DND-41 (cell line): ENCODE measurements at regions not wholly inside any gene's neighbourhood (a gene's known extent, or its start where the extent isn't known, plus 50 kb on each side); places are given as distances from the start of the nearest gene placed in this dataset.

Experiments used
- ATAC-seq: fragments of 200-7000 bp; cut with Tn5 transposase; 3 replicates; pipeline ENCODE4 v1.9.1; 2021; ENCODE audit warnings: low read depth; ENCODE audit not compliant: insufficient read depth
- DNase-seq: peaks from one replicate; pipeline ENCODE4 v3.0.0-alpha.2; 2020
- H2AFZ ChIP-seq: 2 replicates; pipeline ENCODE4 v1.6.0; 2012; ENCODE audit warnings: low read depth, low read length
- H3K27ac ChIP-seq: 2 replicates; pipeline ENCODE4 v1.5.1; 2012; ENCODE audit warnings: low read length, inconsistent platforms
- H3K27me3 ChIP-seq: fragments of 200-600 bp; sonication (generic); 2 replicates; pipeline ENCODE4 v1.6.0; 2012; ENCODE audit warnings: low read length, mild to moderate bottlenecking, inconsistent platforms; ENCODE audit not compliant: insufficient read depth, poor library complexity
- H3K36me3 ChIP-seq: 2 replicates; pipeline ENCODE4 v1.5.1; 2012; ENCODE audit warnings: low read length, inconsistent platforms; ENCODE audit not compliant: insufficient read depth
- H3K4me1 ChIP-seq: 2 replicates; pipeline ENCODE4 v1.5.1; 2012; ENCODE audit warnings: mild to moderate bottlenecking, low read length; ENCODE audit not compliant: insufficient read depth
- H3K4me2 ChIP-seq: 2 replicates; pipeline ENCODE4 v1.6.0; 2012; ENCODE audit warnings: mild to moderate bottlenecking, moderate library complexity, low read length, inconsistent platforms; ENCODE audit not compliant: insufficient read depth
- H3K4me3 ChIP-seq, 2 experiments: fragments of 200-600 bp in 1 of 2; shearing (Covaris generic) in 1 of 2; 2 replicates each; pipeline ENCODE4 v1.5.1; 2012 to 2016; ENCODE audit warnings: inconsistent platforms in 2 of 2, low read length in 2 of 2, mild to moderate bottlenecking in 2 of 2, low read depth in 1 of 2, moderate library complexity in 1 of 2
- H3K79me2 ChIP-seq: 2 replicates; pipeline ENCODE4 v1.6.0; 2012; ENCODE audit warnings: low read length, inconsistent platforms; ENCODE audit not compliant: insufficient read depth
- H3K9ac ChIP-seq: 2 replicates; pipeline ENCODE4 v1.6.0; 2012; ENCODE audit warnings: low read depth, mild to moderate bottlenecking, inconsistent platforms, low read length, moderate library complexity
- H3K9me3 ChIP-seq: 2 replicates; pipeline ENCODE4 v1.5.1; 2012; ENCODE audit warnings: low read length, moderate library complexity, mild to moderate bottlenecking, inconsistent platforms; ENCODE audit not compliant: insufficient read depth, severe bottlenecking
- H4K20me1 ChIP-seq: 2 replicates; pipeline ENCODE4 v1.6.0; 2012; ENCODE audit warnings: low read length; ENCODE audit not compliant: insufficient read depth
- EZH2 ChIP-seq: IDR thresholded peaks from 3 replicates; pipeline ENCODE4 v1.6.1; 2012; ENCODE audit warnings: borderline replicate concordance, low read depth, mild to moderate bottlenecking, moderate library complexity, low read length, inconsistent platforms; ENCODE audit not compliant: severe bottlenecking
- TF ChIP-seq, protein P1 (sequence below): IDR thresholded peaks from 2 replicates; pipeline ENCODE4 v1.5.1; 2012; ENCODE audit warnings: borderline replicate concordance, low read length, moderate library complexity, mild to moderate bottlenecking; ENCODE audit not compliant: poor library complexity, severe bottlenecking; ENCODE audit errors: extremely low read depth

DNA sequence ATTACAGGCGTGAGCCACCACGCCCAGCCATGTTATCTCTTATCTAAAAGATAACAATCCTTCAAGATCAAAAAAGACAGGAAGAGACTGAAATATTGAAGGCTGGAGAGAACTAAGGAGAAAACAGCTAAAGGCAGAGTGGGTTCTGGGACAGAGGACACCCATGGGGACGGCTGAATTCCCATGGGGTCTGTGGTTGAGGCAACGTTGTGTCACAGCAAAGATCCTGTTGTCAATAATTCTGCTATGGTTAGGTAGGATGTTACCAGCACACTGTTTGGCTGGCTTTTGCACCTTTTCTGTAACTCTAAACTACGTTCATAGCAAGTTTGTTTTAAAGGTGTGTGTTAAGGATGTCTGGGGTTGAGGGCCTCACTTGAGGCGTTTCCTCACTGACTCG lies 137.7 kb upstream of the APCDD1 start:
- DNase-seq, result peak; percentile 14
- H3K4me3 ChIP-seq, result no peak overlapping the region
- no peaks in the 10 kb centered on the region for H3K27me3 ChIP-seq
- H3K79me2 ChIP-seq, result no peaks in the 10 kb centered on the region
- H3K9me3 ChIP-seq, result no peaks in the 10 kb centered on the region
- H3K9ac ChIP-seq, result no peak overlapping the region
- H4K20me1 ChIP-seq, result no peaks in the 10 kb centered on the region
- H3K27ac ChIP-seq, result no peak overlapping the region
- H3K36me3 ChIP-seq, result no peaks in the 10 kb centered on the region
- ATAC-seq, result no peak
- H3K4me2 ChIP-seq, result no peak overlapping the region
- TF ChIP-seq EZH2, result no peak
- TF ChIP-seq, protein P1, sequence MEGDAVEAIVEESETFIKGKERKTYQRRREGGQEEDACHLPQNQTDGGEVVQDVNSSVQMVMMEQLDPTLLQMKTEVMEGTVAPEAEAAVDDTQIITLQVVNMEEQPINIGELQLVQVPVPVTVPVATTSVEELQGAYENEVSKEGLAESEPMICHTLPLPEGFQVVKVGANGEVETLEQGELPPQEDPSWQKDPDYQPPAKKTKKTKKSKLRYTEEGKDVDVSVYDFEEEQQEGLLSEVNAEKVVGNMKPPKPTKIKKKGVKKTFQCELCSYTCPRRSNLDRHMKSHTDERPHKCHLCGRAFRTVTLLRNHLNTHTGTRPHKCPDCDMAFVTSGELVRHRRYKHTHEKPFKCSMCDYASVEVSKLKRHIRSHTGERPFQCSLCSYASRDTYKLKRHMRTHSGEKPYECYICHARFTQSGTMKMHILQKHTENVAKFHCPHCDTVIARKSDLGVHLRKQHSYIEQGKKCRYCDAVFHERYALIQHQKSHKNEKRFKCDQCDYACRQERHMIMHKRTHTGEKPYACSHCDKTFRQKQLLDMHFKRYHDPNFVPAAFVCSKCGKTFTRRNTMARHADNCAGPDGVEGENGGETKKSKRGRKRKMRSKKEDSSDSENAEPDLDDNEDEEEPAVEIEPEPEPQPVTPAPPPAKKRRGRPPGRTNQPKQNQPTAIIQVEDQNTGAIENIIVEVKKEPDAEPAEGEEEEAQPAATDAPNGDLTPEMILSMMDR, result no peak
- H3K4me1 ChIP-seq, result peaks cover 9% of the 10 kb centered on the region; the same call in 1 of the 2 replicates
- H2AFZ ChIP-seq, result no peak overlapping the region

DNA sequence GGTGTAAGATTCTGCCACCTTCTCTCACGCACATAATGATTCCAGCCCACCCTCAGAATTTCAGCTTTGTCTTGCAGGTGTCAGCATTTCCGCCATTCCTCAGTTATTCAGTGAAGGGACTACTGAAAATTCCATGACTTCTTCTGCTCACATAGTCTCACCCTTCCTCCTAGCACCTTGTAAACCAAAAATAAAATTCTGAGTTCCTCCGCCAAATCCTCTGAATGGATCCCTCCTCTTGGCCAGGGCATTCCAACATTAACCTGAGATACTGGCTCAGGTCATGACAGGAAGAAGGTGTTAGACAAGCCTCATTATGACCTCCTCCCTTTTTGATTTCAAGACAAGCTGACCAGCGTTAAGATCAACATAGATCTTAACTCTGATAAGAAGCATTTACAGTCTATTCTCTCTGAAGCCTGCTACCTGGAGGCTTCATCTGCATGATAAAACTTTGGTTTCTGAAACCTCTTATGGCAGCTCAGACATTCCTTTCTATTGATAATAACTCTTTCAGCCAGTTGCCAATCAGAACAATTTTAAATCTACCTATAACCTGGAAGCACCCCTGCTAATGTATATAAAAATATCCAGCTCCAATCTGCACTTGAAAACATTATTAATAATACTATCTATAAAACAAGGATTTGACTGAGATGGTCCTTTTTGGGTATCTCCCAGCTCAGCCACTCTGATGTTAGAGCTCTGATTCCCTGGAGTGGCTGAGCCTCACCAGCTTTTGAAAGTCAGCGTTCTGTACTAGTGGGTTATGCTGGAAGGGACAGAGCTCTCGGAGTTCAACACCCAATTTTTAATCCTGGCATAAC lies 136.4 kb upstream of the APCDD1 start:
- Histone ChIP-seq H3K27me3 (no peaks in the 10 kb centered on the region), H3K36me3 (no peaks in the 10 kb centered on the region), H2AFZ (no peak overlapping the region), H4K20me1 (no peaks in the 10 kb centered on the region), H3K4me3 (no peak overlapping the region), H3K9ac (no peak overlapping the region), H3K27ac (no peak overlapping the region), H3K4me2 (no peak overlapping the region), H3K9me3 (no peaks in the 10 kb centered on the region), H3K4me1 (peaks cover 14% of the 10 kb centered on the region; the same call in 1 of the 2 replicates), H3K79me2 (no peaks in the 10 kb centered on the region)
- ATAC-seq (no peak), DNase-seq (no peak)
- TF ChIP-seq EZH2, result no peak
- TF ChIP-seq, protein P1, result no peak

DNA sequence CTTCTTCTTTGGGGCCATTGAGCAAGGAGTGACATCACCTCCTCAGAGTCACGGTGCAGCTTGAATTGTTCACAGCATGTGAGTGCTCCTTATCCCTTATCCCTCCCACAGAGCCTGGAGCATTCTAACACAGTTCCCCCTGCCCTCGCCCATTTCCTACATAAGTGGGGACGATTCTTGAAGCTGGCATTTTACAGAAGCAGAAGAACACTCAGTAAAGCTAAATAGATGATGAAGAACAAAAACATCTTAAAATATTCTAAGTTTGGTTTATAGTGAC lies 135.8 kb upstream of the APCDD1 start:
- H3K9ac ChIP-seq, result no peak overlapping the region
- no peaks in the 10 kb centered on the region for H4K20me1 ChIP-seq
- H3K36me3 ChIP-seq, result no peaks in the 10 kb centered on the region
- H3K4me3 ChIP-seq, result no peak overlapping the region
- H3K4me1 ChIP-seq, result peaks cover 14% of the 10 kb centered on the region; the same call in 1 of the 2 replicates
- H3K27ac ChIP-seq, result no peak overlapping the region
- no peaks in the 10 kb centered on the region for H3K9me3 ChIP-seq
- no peak for ATAC-seq
- DNase-seq, result no peak
- H3K4me2 ChIP-seq, result no peak overlapping the region
- no peak for TF ChIP-seq EZH2
- TF ChIP-seq, protein P1, result no peak
- H2AFZ ChIP-seq, result no peak overlapping the region
- no peaks in the 10 kb centered on the region for H3K79me2 ChIP-seq
- no peaks in the 10 kb centered on the region for H3K27me3 ChIP-seq
